ENCODE measurements at regions not wholly inside any gene's neighbourhood (a gene's known extent, or its start where the extent isn't known, plus 50 kb on each side); places are given as distances from the start of the nearest gene placed in this dataset.

DNA sequence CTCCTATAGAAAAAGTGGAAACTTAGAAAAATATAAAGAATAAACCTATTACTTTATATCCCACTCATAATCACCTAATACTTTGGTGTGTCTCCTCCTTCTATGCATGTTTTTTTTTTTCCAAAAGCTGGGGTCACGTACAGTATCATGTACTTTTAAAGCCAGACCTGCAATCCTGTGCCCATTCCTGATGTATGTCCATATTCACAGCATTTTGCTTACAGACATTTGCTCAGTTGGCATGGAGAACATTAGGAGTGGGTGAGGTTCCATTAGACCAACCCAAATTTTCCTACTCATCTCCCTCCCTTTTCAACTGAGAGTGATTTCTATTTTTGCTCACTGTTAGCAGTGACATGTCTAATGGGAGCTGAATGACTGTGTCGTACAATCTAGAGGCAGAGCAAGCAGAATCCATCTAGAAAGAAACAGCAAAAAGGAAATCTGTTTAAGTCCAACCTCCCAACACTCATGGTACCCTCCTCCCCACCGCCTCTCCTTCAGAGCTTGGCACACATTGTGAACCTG lies 195.6 kb upstream of the KLF3 start:
- no peak for DNase-seq
- Histone ChIP-seq H3K4me3 (ENCODE audit: insufficient read depth, low read depth, low read length) (no peak overlapping the region), H3K9ac (ENCODE audit: low read depth, low read length) (no peak overlapping the region), H3K4me2 (ENCODE audit: low read depth, low read length) (no peak overlapping the region), H3K9me3 (ENCODE audit: control insufficient read depth, insufficient read depth, low read length) (no peaks in the 10 kb centered on the region), H2AFZ (replicated peaks; ENCODE audit: low read length, poor library complexity) (no peak overlapping the region), H3K9me1 (ENCODE audit: insufficient read depth, low read length) (no peaks in the 10 kb centered on the region), H4K91ac (ENCODE audit: insufficient read depth, low read depth, low read length) (no peak overlapping the region), H3K23ac (ENCODE audit: low read depth, low read length) (no peak overlapping the region), H2BK20ac (ENCODE audit: low read depth, low read length) (no peak overlapping the region), H3K27ac (ENCODE audit: insufficient read depth, low read length) (no peak overlapping the region), H4K8ac (ENCODE audit: low read depth in 2 of 2, low read length in 2 of 2) (no peak overlapping the region), H3K14ac (replicated peaks; ENCODE audit: low read depth, low read length) (no peak overlapping the region), H2AK5ac (ENCODE audit: low read depth, low read length) (no peak overlapping the region), H2BK120ac (ENCODE audit: low read depth, low read length) (no peak overlapping the region), H3K56ac (ENCODE audit: extremely low read depth, insufficient read depth, low read length) (no peak overlapping the region), H3K36me3 (ENCODE audit: control insufficient read depth, insufficient read depth, low read length) (no peaks in the 10 kb centered on the region), H4K5ac (ENCODE audit: low read depth, low read length) (no peak overlapping the region), H2BK5ac (ENCODE audit: low read depth, low read length, poor library complexity, severe bottlenecking) (no peak overlapping the region), H3K27me3 (ENCODE audit: control insufficient read depth, insufficient read depth, low read length) (peaks cover 4% of the 10 kb centered on the region; the same call in 1 of the 2 replicates), H3K4me1 (ENCODE audit: control insufficient read depth, insufficient read depth, low read length) (no peaks in the 10 kb centered on the region), H2BK15ac (ENCODE audit: low read depth, low read length) (no peak overlapping the region), H4K20me1 (ENCODE audit: insufficient read depth, low read length) (no peaks in the 10 kb centered on the region), H3K4ac (ENCODE audit: low read depth, low read length) (no peak overlapping the region), H3K18ac (ENCODE audit: low read depth, low read length) (no peak overlapping the region), H3K79me1 (ENCODE audit: low read depth in 1 of 2, low read length in 2 of 2) (no peaks in the 10 kb centered on the region), H2AK9ac (replicated peaks; ENCODE audit: low read depth, low read length, poor library complexity) (no peak overlapping the region)
- intact Hi-C loops (cut with micrococcal nuclease) (no loop called here), in situ Hi-C loops (cut with MboI; ENCODE audit: low sequenced_read_pairs) (no loop called here), dilution Hi-C loops (cut with HindIII; ENCODE audit: low sequenced_read_pairs, unreplicated experiment) (no loop called here)
- no peak for ATAC-seq (ENCODE audit: low read depth)
- no TSS peak for BruUV-seq (replicated peaks)
- CTCF ChIA-PET: interaction anchor here (1.3 kb wide), 1 partner anchor 14 kb away, joined by 3 read pairs; no protein-coding TSS in a partner anchor
- POLR2A ChIA-PET (ENCODE audit: unreplicated experiment): no interaction called here
- WGBS, 2 experiments (ENCODE audit: extremely low coverage in 2 of 2, insufficient read length in 1 of 2): no CpG with 5 or more reads among the region's 3 CpGs
- TF ChIP-seq RCOR1 (IDR thresholded peaks at IDR 0.05; ENCODE audit: insufficient replicate concordance, low read length) (no peak), MXI1 (IDR thresholded peaks at IDR 0.05; ENCODE audit: borderline replicate concordance, low read depth, low read length) (no peak), CHD1 (IDR thresholded peaks at IDR 0.05; ENCODE audit: low read depth, low read length) (no peak)

Measured in IMR-90 (cell line).